ENCODE measurements at regions not wholly inside any gene's neighbourhood (a gene's known extent, or its start where the extent isn't known, plus 50 kb on each side); places are given as distances from the start of the nearest gene placed in this dataset.
"Not testable (repeated sequence)": the region's sequence is repeated elsewhere in the genome, so short reads cannot be mapped to it uniquely, and the experiment has no call there.

DNA sequence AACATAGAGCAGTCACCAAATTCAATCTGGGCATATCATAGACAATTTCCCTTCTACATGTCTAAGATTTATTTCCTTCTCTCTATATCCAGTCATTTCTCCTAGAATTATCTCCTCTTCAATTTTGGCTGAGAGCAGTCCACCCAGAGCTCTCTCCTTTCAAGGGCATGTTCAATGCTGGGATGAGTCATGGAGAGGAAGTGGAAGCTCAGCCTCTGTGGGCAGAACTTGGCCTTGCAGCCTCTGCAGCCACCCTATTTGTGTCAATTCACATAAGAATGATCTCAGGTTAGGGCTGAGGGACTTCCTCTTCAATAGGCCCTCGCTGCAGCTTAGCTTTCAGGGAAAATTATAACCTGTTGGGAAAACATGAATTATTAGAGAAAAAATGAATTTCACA lies 560.8 kb downstream of the POM121L12 start:
- no peak for DNase-seq

DNA sequence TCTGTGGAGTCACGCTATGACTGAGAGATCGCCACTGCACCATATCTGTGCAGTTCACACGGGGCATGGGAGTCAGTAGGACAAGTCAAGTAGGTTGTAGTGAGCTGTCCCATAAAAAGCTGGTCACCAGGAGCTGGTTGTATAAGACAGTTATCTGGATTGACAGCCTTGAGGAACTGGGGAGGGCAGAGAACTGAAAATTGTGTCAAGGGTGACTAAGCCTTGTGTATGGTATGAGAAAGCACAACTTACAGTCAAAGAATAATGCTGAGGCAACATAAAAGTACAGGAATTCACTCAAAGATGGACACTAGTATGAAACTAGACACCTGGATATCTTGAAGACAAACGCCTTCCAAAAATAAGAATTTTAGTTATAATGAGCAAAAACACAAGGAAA lies 564.9 kb downstream of the POM121L12 start:
- no peak for DNase-seq

DNA sequence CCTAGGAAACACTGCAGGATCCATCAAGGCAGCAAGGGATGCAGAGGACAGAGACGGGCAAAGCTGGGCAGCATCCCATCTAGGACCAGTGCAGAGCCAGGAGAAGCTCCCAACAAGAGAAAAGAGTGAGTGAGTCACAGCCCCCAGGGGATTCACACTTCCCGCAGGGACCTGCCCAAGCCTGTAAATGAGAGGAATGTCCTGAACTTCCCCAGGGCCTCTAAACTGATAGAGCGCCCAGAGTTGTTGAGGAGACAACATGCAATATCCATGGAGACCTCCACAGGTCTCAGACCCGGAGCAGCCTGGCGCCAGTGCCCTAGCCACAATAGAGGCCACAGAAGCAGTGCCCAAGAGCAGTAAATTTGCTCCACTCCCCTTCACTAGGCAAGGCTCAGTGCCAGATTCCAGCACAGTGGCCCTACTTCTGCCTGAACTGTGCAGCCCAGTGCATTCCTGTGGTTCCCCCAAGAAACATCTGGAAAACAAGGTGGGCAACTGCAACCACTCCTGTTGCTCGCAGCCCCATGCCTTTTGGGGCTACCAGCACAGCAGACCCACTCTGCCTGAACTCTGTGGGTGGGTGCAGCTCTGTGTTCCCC lies 567.5 kb downstream of the POM121L12 start:
- DNase-seq, result no peak

DNA sequence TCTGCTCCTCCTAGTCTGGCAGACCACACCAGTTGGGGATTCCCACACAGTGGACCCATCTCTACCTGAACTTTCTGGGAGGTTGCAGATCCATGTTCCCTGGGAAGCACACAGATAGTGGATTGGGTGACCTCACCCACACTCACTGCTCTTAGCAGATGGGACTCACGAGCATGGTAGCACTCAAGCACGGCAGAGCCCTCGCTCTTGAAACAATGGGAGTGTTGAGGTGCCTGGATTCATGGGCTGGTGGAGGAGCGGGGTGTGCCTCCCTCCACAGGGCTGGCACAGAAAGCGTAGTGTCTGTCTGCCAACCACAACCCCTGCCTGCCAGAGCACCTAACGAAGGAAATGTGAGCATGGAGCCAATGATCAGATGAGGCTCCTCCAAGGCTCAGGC lies 568.0 kb downstream of the POM121L12 start:
- DNase-seq, result no peak

DNA sequence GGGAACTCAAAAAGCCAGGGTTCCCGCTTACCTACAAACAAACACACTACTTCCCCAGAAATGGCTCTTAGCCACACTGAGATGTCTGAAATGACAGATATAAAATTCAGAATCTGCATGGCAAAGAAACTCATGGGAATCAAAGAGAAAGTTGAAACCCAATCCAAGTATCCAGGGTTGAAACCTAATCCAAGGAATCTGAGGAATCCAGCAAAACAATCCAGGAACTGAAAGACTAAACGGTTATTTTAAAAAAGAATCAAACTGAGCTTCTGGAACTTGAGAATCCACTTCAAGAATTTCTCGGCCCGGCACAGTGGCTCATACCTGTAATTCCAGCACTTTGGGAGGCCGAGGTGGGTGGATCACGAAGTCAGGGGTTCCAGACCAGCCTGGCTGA lies 568.8 kb downstream of the POM121L12 start:
- no peak for DNase-seq

DNA sequence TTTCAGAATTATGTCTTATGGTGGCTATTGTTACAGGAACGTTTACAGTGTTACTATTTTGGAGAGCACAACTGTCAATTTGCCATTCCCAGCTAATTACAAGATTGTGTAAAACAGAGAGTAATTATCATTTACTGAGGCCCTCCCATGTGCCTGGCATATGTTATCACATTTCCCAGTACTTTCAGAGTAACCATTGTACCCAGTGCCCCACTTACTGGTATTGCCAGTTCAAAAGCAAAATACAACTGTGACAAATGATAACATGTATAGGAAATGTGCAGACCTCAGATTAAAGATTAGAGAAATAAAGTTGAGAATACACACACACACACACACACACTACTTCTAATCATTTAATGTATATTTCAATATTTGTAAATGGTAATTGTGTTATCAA lies 572.5 kb downstream of the POM121L12 start:
- no peak for DNase-seq

DNA sequence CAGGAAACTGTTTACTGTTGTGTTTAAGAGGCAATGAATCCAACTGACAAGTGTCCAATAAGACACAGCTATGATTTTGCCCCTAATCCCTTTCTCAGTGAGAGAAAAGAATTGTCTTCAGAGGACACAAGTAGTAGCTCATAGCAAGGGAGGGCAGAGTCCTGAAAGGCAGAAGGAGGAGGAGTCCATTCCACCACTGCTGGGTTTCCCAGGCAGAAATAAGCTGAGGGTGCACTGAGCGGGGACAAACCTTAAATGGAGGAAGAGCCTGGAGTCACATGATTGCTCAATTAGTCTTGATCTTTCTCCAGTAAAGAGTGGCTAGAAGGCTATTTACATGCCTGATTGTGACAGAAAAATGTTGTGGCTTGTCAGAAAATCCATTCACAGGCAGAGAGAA lies 573.8 kb downstream of the POM121L12 start:
- no peak for DNase-seq

DNA sequence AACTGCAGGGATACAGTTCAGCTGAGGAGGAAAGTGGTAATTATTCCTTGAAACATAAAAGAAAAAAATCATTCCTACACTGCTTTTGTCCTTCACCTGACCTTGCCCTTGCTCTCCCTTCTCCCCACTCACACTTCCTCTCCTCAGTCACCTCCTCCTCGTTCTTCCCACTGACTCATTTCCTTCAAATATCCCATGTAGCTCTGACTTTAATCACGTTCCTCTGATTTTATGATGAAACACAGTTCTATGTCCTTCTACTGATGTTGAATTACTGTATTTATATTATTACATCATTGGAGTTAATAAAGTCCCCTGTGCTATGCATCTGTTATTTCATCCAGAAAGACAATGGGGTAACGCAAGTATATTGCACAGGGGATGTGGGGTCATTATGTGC lies 575.6 kb downstream of the POM121L12 start:
- no peak for DNase-seq

DNA sequence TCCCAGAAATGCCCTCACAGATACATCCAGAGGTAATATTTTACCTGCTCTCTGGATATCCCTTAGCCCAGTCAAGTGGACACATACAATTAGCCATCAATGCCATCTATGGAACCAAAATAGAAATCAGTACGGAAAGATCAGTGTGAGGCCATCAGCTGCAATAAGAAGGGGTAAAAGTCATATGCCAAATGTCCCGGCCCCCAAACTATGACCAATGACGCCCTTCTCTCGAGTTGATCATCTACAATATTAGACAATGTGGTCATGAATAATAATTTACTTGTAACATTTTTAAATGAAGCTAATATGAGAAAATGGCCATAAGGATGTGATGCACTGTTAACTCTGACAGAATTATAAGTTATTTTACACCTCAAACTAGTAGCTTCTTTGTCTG lies 588.9 kb downstream of the POM121L12 start:
- no peak for DNase-seq

DNA sequence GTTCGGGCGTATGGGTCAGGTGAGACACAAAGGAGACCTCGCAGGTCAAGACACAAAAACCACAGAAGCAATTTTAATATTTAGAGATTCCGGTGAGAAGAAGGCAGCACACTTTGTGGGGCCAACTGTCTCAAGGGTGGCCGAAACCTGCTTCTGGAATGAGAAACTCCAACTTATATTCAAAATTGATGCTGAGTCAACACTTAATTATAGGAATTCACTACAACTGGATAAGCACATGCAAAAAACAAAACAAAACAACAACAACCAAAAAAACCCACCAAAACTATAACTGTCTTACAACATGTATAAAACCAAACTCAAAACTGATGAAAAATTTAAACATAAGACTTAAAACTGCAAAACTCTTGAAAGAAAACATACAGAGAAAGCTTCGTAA lies 593.3 kb downstream of the POM121L12 start:
- no peak for DNase-seq

DNA sequence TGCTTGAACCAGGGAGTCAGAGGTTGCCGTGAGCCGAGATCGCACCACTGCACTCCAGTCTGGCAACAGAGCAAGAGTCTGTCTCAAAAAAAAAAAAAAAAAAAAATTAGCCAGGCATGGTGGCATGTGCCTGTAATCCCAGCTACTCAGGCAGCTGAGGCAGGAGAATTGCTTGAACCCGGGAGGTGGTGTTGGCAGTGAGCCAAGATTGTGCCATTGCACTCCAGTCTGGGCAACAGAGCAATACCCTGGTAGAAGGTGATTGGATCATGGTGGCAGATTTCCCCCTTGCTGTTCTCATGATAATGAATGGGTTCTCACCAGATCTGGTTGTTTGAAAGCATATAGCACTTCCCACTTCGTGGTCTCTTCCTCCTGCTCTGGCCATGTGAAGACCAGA lies 599.8 kb downstream of the POM121L12 start:
- DNase-seq, result not testable (repeated sequence)

DNA sequence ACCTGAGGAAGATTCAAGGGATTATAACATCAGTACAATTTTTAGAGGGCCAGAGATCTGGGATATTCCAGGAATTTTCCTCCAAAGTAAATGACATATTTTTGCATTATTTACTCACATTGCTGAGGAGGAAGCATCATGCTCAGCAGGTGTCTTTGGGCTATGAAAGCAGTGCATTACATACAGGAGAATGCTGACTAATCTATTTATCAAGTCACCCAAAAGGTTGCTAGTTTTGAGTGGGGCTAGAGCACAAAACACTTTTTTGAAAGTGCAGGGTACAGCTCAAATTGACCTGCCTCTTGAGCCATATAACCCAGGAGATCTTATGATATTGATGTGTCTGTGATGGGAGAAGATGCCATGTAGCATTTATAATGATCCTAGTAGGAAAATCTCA lies 603.1 kb downstream of the POM121L12 start:
- DNase-seq, result no peak

DNA sequence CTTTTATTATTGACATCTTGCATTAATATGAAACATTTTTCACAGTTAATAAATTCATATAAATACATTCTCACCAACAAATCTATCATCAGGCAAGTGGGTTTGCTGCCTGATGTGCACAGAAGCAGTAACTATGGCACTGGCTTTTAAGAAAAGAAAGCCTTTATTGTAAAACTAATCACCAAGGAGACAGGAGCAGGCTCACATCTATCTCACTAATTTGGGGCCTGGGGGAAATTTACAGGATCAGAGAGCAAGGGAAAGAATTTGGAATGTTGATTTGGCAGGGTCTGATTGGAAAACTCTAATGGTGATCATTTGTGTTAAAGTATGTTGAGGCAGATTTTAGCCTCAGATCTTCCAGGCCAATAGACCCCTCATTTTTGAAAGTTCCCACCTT lies 605.7 kb downstream of the POM121L12 start:
- DNase-seq, result no peak

DNA sequence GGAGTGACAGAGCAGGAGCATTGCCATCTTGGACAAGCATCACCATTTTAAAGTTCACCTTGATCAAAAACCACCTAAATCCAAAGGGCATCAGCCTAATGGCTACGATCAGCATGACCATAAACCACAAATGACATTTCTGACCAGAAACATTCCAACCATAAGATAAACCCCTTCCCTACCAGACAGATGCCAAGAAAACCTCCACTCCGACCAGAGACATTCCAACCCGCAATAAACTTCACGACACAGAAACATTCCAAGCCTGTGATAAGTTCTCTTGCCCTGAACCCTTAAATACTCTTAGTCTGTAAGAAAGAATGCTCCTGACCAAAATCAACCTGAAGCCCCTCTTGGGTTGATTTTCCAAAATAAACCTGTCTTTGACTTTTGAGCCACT lies 606.9 kb downstream of the POM121L12 start:
- DNase-seq, result no peak

DNA sequence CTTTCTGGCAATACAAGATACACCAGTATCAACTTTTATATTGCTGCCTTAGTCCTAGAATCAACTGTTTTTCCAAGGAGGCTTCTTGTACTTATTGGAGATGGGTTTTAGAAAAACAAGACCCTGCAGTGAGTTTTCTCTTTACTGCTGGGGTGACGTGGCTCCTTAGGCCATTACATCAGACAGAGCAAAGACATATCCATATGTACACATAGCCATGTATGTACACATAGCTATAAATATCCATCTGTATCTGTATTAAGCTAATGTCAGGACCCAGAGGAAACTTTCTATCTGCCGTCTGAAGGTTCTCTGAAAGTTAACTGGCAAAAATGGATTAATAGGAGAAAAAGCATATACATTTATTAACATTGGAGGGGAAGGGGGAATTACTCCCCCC lies 607.4 kb downstream of the POM121L12 start:
- DNase-seq, result no peak

DNA sequence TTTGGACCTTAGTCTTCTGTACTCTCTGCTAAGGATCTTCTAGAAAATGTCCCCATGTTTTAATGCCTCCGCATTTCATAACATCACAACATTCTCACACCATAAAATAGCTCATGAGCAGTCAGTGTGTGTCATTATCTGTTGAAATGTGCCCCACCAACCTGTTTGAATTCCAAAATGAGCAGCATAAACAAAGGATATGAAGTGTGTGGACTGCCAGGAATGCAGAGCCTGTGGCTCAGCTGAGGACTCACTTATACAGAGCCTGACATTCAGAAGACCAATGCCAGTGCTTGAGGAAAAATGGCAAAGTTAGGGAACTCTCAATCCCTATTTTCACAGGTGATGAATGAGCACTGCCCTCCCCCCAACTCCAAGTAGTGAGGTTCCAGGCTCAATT lies 621.4 kb downstream of the POM121L12 start:
- no peak for DNase-seq

DNA sequence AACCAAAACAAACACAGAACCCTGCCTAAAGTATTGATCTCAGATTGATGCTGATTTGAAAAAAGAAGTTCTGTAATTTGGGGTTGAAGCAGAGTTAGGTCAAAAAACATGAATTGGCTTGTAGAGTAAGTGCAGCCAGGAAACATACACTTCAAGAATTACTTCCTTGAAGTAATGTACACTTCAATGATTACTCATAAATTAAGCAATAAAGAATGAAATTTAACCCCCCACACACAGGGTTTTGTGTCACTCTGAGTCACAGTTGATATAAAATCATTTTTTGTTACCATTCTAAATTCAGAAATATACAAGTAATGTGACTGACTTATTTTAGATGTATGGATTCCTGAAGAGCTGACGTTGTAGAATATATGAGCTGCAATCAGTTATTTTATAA lies 622.2 kb downstream of the POM121L12 start:
- DNase-seq, result no peak

DNA sequence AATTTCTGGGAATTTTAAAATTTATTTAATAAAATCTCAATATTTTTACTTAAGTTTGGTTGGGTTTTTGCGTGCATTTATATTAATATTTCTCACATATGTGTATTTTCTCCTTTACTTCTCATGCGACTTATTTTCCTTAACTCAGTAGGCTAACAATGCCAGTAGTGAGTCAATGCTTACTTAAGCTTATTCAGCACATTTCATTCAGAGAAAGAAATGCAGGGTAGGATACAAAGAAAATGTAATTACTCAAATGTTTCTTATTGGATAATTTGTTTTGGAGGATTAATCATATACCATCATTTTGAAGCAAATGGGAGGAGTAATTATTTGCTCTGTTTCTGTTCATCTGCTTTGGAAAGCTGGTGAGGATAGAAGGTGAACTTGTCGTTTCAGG lies 623.5 kb downstream of the POM121L12 start:
- no peak for DNase-seq

DNA sequence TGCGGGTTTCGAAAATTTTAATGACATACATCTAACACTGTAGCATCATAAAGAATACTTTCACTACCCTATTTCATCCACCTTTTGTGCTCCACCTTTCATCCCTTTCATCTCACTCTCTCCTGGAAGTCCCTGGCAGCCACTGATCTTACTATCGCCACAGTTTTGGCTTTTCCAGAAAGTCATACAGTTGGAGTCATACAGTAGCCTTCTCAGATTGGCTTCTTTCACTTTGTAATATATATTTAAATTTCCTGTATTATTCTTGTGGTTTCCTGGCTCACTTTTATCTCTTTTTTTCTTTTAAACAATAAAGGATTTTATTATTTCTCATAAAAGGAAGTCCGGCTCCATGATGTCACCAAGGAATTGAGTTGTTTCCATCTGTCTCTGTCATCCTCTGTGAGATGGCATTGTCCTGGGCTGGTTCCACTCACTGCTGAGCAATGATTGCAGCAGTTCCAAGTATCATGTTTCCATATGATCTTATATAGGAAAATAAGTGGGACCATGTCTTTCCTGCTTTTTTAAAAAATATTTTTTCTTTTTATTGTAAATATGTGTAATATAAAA lies 626.3 kb downstream of the POM121L12 start:
- DNase-seq, result no peak

DNA sequence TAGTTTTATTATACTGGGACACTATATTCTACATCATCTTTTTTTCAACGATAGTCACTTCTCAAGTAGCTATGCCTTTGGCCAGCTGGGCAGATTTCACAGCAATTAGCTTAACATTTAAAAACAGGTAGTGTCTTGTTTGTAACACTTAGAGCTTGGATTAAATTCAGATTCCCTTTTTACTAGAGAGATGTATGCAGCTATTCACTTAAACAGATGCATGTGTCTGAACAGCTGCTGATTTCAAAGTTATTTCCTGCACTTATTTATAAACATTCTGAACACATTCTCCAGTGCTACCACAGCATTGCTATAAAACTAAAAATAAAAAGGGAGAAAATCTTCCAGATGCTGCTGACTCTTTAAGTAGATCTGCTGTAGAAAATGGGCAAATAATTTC lies 637.2 kb downstream of the POM121L12 start:
- DNase-seq, result no peak

DNA sequence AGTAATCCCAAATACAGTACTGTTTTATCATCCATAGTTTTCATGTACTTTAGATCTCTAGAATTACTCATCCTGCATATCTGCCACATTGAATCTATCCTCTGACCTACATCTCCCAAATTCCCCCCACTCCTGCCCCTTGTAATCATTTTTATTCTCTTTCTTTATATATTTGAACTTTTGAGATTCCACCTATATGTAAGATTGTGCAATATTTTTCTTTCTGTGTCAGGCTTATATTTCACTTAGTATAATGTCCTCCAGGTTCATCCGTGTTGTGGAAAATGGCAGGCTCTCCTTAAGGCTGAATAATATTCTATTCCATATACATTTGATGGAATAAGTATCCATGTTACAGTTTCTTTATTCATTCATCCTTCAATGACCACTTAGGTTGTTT lies 640.4 kb downstream of the POM121L12 start:
- DNase-seq, result no peak

DNA sequence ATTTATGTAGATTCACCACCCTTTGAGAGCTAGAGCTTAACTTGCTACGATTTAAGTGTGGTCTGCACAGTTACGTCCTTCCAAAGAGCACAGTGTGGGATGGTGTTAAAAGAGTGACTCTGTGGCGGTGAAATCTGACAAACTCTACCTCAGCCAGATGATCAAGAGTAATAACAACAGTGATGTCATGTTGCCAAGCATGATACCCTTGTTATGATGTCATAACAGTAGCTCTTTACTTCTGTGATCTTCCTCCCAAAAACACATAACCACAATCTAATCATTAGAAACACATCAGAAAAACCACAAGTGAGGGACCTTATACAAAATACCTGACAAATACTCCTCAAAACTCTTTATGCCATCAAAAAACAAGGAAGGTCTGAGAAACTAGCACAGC lies 649.3 kb downstream of the POM121L12 start:
- DNase-seq, result no peak

DNA sequence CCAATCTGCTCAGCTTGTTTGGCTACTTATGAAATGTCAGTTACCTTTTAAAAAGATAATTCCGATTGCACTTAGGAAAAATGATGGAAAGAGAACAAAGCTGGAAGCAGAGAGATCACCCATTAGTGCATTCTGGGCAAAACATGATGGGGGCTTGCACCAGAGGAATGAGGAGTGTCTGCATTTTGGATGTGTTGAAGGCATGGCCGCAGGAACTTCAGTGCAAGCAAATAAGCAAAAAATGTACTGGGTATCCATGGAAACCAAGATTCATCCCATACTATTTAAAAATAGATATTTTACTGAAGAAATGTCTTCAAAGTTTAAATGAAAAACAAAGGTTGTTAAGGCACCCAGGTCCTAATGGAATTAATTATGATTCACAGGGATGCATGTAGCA lies 655.0 kb downstream of the POM121L12 start:
- no peak for DNase-seq

DNA sequence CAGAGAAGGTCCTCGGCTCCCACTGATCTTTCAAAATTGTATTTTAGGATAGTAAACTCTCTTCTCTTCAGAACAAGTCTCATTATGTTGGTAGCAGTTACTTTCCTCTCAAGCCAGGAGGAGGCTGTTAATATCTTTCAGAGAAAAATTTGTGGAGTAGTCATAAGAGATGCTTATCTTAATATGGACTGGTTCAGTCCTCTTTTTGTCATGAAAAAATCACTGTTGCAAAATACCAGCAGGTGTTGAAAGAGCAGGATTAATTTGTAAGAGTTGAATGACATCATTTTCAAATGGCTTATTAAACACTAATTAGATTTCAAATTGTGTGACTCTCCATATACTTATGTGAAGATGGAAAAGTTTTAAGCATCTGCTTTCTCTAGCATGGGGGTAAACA lies 662.5 kb downstream of the POM121L12 start:
- no peak for DNase-seq

DNA sequence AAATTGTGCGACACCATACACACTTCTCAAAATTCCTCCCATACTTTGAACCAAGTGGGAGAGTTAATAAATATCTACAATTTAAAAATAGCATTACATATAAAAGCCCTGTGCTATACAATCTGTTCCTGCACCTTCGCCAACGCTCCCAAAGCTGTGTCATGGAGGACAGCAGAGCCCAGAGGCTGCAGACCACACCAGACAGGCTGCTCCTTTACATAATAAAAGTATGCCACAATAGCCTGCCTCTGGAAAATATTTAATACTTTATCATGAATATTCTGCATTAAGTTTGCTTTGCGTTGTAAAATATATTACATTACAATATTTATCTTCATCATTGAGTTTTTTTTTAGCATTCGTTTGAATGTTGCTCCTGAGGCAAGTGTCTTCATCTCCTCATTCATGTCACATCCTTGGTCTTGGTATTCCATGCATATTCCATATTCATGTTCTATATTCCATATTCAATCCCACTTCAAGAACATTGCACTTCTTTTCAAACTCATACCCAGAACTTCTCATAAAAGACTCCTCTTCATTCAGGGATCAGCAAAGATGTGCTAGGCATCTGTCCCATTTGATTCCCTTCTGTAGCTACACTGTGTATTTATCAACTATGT lies 663.9 kb downstream of the POM121L12 start:
- DNase-seq, result no peak

Measured in bone marrow (tissue), 2 donors.